SU-DHL-6 (cell line): ENCODE measurements at regions not wholly inside any gene's neighbourhood (a gene's known extent, or its start where the extent isn't known, plus 50 kb on each side); places are given as distances from the start of the nearest gene placed in this dataset.

Source experiments
- H2AFZ ChIP-seq: fragments of 200-600 bp; sonication (generic); 2 replicates; pipeline ENCODE4 v1.6.1; 2014; ENCODE audit warnings: low read depth, mild to moderate bottlenecking, moderate library complexity, mixed read lengths, antibody characterized with exemption, low read length; ENCODE audit not compliant: severe bottlenecking
- H3F3A ChIP-seq: fragments of 200-600 bp; shearing (Covaris generic); 2 replicates; pipeline ENCODE4 v1.6.0; 2016; ENCODE audit warnings: antibody characterized with exemption, mild to moderate bottlenecking; ENCODE audit not compliant: insufficient read depth
- H3K27ac ChIP-seq: fragments of 200-600 bp; sonication (generic); 2 replicates; pipeline ENCODE4 v1.5.1; 2016; ENCODE audit warnings: low read depth, mild to moderate bottlenecking, low read length, moderate library complexity, mixed read lengths
- H3K27me3 ChIP-seq: fragments of 200-600 bp; sonication (generic), shearing (Covaris generic); 2 replicates; pipeline ENCODE4 v1.6.0; 2014; ENCODE audit warnings: mild to moderate bottlenecking, low read length
- H3K36me3 ChIP-seq: fragments of 200-600 bp; sonication (generic); 2 replicates; pipeline ENCODE4 v1.6.1; 2014; ENCODE audit warnings: mild to moderate bottlenecking, low read length, mixed read lengths
- H3K4me2 ChIP-seq: fragments of 300-600, 200-600 bp; shearing (Covaris generic), sonication (generic); 2 replicates; pipeline ENCODE4 v1.6.0; 2014; ENCODE audit warnings: low read length, low read depth, mild to moderate bottlenecking; ENCODE audit not compliant: poor library complexity, severe bottlenecking
- H3K4me3 ChIP-seq: fragments of 200-600 bp; sonication (generic); 2 replicates; pipeline ENCODE4 v1.5.1; 2014; ENCODE audit warnings: antibody characterized with exemption, low read length, mild to moderate bottlenecking, mixed read lengths; ENCODE audit not compliant: insufficient read depth, poor library complexity, severe bottlenecking
- H3K79me2 ChIP-seq: fragments of 200-600 bp; sonication (generic); 2 replicates; pipeline ENCODE4 v1.6.1; 2014; ENCODE audit warnings: mild to moderate bottlenecking, low read length, moderate library complexity; ENCODE audit not compliant: insufficient read depth
- H3K9ac ChIP-seq: fragments of 200-600 bp; sonication (generic); 2 replicates; pipeline ENCODE4 v1.7.0; 2014; ENCODE audit warnings: mild to moderate bottlenecking, low read length
- H3K9me2 ChIP-seq: fragments of 200-600 bp; sonication (generic); replicated peaks from 2 replicates; pipeline ENCODE4 v1.6.1; 2014; ENCODE audit warnings: low read length; ENCODE audit not compliant: insufficient read depth
- H3K9me3 ChIP-seq: fragments of 200-600 bp; sonication (generic); 2 replicates; pipeline ENCODE4 v1.6.1; 2014; ENCODE audit warnings: low read length, mixed read lengths; ENCODE audit not compliant: insufficient read depth
- H4K20me1 ChIP-seq: fragments of 200-600 bp; sonication (generic); 2 replicates; pipeline ENCODE4 v1.6.1; 2014; ENCODE audit warnings: low read depth, mild to moderate bottlenecking, antibody characterized with exemption, low read length, moderate library complexity, mixed read lengths
- EZH2phosphoT487 ChIP-seq: fragments of 200-600 bp; sonication (generic), shearing (Covaris generic); conservative IDR thresholded peaks from 2 replicates; pipeline ENCODE4 v1.6.1; 2018; ENCODE audit warnings: mild to moderate bottlenecking, antibody characterized with exemption, low read length, moderate library complexity, mixed read lengths
- TF ChIP-seq, protein P1 (sequence below): fragments of 200-600 bp; sonication (generic); IDR thresholded peaks from one replicate; pipeline ENCODE4 v1.5.1; 2017; ENCODE audit warnings: antibody characterized with exemption, mild to moderate bottlenecking, low read length, moderate library complexity; ENCODE audit not compliant: insufficient read depth, poor library complexity, severe bottlenecking

DNA sequence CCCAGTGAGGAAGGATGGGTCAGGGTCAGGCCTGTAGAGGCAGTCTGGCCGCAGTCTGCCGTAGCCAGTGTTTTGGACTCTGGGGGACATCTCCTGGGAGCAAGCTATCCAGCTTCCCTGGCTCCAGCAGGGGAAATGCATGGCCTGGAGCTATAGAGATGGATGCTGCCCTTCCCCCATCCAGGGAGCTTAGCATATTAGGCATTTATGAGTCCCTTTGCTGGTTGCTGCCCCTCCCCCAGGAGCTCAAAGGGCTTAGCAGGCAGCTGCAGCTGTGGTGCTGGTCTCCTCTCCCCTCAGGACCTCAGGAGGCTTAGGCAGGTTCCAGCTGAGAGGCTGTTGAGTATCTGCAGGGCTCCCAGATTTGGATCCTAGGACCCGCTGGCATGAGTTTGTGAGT, 1158.7 kb downstream of the DTWD2 start:
- no peak overlapping the region for H3K4me2 ChIP-seq
- no peaks in the 10 kb centered on the region for H3F3A ChIP-seq
- no peaks in the 10 kb centered on the region for H3K27me3 ChIP-seq
- no peaks in the 10 kb centered on the region for H3K36me3 ChIP-seq
- TF ChIP-seq EZH2phosphoT487 = no peak
- TF ChIP-seq, protein P1, sequence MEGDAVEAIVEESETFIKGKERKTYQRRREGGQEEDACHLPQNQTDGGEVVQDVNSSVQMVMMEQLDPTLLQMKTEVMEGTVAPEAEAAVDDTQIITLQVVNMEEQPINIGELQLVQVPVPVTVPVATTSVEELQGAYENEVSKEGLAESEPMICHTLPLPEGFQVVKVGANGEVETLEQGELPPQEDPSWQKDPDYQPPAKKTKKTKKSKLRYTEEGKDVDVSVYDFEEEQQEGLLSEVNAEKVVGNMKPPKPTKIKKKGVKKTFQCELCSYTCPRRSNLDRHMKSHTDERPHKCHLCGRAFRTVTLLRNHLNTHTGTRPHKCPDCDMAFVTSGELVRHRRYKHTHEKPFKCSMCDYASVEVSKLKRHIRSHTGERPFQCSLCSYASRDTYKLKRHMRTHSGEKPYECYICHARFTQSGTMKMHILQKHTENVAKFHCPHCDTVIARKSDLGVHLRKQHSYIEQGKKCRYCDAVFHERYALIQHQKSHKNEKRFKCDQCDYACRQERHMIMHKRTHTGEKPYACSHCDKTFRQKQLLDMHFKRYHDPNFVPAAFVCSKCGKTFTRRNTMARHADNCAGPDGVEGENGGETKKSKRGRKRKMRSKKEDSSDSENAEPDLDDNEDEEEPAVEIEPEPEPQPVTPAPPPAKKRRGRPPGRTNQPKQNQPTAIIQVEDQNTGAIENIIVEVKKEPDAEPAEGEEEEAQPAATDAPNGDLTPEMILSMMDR = no peak
- no peaks in the 10 kb centered on the region for H3K79me2 ChIP-seq
- no peak overlapping the region for H3K4me3 ChIP-seq
- H2AFZ ChIP-seq = no peak overlapping the region
- no peaks in the 10 kb centered on the region for H3K9me2 ChIP-seq
- H3K9ac ChIP-seq = no peak overlapping the region
- H3K27ac ChIP-seq = no peak overlapping the region
- no peaks in the 10 kb centered on the region for H3K9me3 ChIP-seq
- H4K20me1 ChIP-seq = no peaks in the 10 kb centered on the region

- Histone ChIP-seq H3K4me2 (no peak overlapping the region), H3K27ac (no peak overlapping the region), H2AFZ (no peak overlapping the region), H3K9me2 (no peaks in the 10 kb centered on the region), H3K79me2 (no peaks in the 10 kb centered on the region), H3K9ac (no peak overlapping the region), H3K9me3 (no peaks in the 10 kb centered on the region), H3K36me3 (no peaks in the 10 kb centered on the region), H4K20me1 (no peaks in the 10 kb centered on the region), H3K4me3 (no peak overlapping the region), H3K27me3 (no peaks in the 10 kb centered on the region), H3F3A (no peaks in the 10 kb centered on the region)
- no peak for TF ChIP-seq EZH2phosphoT487
- TF ChIP-seq, protein P1 = no peak
Measured at GRCh38 chr5:117813850-117814249, 1174.5 kb downstream of the DTWD2 start.

DNA sequence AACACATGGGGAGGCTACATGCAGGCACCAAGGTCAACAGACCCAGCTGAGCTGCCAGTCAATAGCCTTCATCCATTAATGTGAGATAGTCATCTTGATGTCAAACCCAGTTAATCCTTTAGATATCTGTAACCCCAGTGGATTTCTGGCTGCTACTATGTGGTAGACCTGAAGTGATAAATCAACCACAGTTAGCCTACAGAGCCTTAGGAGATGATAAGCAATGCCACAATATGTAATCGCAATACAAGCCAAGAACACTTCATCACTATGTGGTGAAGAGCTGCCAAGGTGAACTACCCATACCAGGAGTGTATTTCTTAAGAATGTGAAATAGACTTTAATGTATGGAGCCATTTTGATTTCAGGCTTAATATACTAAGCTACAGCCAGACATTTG, 1175.5 kb downstream of the DTWD2 start:
- Histone ChIP-seq H3F3A (no peaks in the 10 kb centered on the region), H3K9me3 (no peaks in the 10 kb centered on the region), H3K4me2 (no peak overlapping the region), H4K20me1 (no peaks in the 10 kb centered on the region), H3K9ac (no peak overlapping the region), H3K36me3 (no peaks in the 10 kb centered on the region), H3K27me3 (no peaks in the 10 kb centered on the region), H3K4me3 (no peak overlapping the region), H3K79me2 (no peaks in the 10 kb centered on the region), H2AFZ (no peak overlapping the region), H3K27ac (no peak overlapping the region), H3K9me2 (no peaks in the 10 kb centered on the region)
- TF ChIP-seq, protein P1 = no peak
- TF ChIP-seq EZH2phosphoT487 = no peak

DNA sequence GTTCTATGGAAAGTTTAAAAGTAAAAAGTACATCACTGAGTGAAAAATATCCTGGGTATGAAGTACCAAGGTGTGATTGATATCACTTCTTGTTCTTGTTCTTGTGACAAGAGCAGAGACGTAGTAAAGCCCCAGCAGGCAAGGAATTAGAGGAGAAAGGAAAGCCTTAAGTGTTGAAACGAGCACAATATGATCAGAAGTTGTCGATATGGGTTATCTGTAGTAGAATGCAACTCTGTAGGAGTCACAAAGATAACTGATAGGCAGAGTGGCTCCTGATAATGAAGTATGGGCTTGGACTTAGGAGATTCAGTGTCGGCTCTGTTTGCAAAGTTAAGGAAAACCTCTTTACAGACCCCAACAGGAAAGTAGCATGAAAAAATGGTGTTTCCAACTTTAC, 1179.1 kb downstream of the DTWD2 start:
- Histone ChIP-seq H2AFZ (no peak overlapping the region), H3K4me3 (no peak overlapping the region), H3F3A (no peaks in the 10 kb centered on the region), H3K9me3 (no peaks in the 10 kb centered on the region), H3K27me3 (no peaks in the 10 kb centered on the region), H3K27ac (no peak overlapping the region), H4K20me1 (no peaks in the 10 kb centered on the region), H3K9me2 (no peaks in the 10 kb centered on the region), H3K36me3 (no peaks in the 10 kb centered on the region), H3K4me2 (no peak overlapping the region), H3K9ac (no peak overlapping the region), H3K79me2 (no peaks in the 10 kb centered on the region)
- TF ChIP-seq, protein P1 = no peak
- no peak for TF ChIP-seq EZH2phosphoT487
